C4-2B (cell line): ENCODE measurements at regions not wholly inside any gene's neighbourhood (a gene's known extent, or its start where the extent isn't known, plus 50 kb on each side); places are given as distances from the start of the nearest gene placed in this dataset.
"Not testable (repeated sequence)": the region's sequence is repeated elsewhere in the genome, so short reads cannot be mapped to it uniquely, and the experiment has no call there.

ENCODE experiments used
- H3K27ac ChIP-seq: fragments of 450-650 bp; 2 replicates; pipeline ENCODE4 v1.5.1; 2017
- ZFX ChIP-seq: fragments of 450-650 bp; IDR thresholded peaks from 2 replicates; pipeline ENCODE4 v1.6.1; 2017
- TF ChIP-seq, protein P1 (sequence below): fragments of 450-650 bp; conservative IDR thresholded peaks from 2 replicates; pipeline ENCODE4 v1.5.1; 2017; ENCODE audit warnings: mild to moderate bottlenecking

DNA sequence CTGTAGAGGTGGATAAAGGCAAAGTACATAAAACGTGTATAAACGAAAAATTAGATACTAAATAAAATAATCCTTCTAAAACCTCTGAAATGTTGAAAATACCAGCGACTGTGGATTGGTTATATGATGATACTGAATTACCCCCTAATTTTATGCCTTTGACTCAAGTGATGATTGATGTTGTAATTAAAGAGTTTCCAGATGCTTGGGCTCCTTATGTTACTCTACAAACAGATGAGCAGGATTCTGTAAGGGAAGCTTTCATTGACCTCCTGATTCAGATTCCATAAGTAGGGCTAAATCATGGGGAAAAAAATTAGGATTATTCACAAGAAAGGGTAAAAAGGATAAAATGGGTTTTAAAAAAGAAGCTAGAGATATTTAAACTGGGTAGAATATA, 418.2 kb upstream of the SLC39A10 start:
- TF ChIP-seq, protein P1, sequence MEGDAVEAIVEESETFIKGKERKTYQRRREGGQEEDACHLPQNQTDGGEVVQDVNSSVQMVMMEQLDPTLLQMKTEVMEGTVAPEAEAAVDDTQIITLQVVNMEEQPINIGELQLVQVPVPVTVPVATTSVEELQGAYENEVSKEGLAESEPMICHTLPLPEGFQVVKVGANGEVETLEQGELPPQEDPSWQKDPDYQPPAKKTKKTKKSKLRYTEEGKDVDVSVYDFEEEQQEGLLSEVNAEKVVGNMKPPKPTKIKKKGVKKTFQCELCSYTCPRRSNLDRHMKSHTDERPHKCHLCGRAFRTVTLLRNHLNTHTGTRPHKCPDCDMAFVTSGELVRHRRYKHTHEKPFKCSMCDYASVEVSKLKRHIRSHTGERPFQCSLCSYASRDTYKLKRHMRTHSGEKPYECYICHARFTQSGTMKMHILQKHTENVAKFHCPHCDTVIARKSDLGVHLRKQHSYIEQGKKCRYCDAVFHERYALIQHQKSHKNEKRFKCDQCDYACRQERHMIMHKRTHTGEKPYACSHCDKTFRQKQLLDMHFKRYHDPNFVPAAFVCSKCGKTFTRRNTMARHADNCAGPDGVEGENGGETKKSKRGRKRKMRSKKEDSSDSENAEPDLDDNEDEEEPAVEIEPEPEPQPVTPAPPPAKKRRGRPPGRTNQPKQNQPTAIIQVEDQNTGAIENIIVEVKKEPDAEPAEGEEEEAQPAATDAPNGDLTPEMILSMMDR, result no peak
- no peak for TF ChIP-seq ZFX
- H3K27ac ChIP-seq, result no peak overlapping the region

DNA sequence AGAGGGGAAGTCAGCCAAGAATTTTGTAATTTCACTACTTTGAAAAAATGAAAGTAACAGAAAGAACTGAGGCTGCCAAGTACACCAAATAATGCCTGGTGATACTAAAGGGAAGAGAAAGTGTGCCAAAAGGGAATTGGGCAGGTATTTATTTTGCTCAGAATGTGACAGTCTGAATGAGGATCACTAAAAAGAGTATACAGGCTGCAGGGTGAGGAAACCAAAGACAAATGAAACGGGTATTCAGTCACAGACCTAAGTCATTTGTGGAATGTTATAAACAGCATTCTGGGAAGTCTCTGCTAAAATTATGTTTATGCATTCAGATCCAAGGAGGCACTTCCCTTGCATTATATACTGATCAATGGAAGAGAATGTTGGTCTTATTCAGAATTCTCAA, 418.6 kb upstream of the SLC39A10 start:
- TF ChIP-seq ZFX, result no peak
- TF ChIP-seq, protein P1, result no peak

DNA sequence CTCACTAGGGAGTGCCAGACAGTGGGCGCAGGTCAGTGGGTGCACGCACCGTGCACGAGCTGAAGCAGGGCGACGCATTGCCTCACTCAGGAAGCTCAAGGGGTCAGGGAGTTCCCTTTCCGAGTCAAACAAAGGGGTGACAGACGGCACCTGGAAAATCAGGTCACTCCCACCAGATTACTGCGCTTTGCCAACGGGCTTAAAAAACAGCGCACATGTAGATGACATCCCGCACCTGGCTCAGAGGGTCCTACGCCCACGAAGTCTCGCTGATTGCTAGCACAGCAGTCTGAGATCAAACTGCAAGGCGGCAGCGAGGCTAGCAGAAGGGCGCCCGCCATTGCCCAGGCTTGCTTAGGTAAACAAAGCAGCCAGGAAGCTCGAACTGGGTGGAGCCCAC, 428.5 kb upstream of the SLC39A10 start:
- H3K27ac ChIP-seq, result not testable (repeated sequence)

More for the DNA sequence above, 418.6 kb upstream of the SLC39A10 start:
- H3K27ac ChIP-seq, result no peak overlapping the region

DNA sequence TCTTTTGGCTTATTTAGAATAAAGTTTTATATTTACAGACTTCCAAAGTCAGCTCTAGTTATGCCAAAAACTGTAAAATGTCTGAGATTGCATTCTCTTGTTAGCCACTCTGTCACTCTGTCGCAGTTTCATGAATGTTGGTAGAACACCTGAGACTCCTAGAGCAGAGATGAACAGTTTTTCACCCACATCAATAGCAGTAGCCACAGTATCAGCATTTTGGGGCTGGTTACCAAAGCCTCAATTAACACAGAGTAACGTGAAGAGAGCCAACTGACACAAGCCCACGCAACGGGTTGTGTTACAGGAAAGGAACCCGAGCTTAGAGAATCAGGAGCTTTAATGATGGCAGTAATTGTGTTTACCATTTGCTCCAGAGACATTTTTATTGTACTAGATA, 443.0 kb upstream of the SLC39A10 start:
- TF ChIP-seq, protein P1, result no peak
- no peak for TF ChIP-seq ZFX
- no peak overlapping the region for H3K27ac ChIP-seq

DNA sequence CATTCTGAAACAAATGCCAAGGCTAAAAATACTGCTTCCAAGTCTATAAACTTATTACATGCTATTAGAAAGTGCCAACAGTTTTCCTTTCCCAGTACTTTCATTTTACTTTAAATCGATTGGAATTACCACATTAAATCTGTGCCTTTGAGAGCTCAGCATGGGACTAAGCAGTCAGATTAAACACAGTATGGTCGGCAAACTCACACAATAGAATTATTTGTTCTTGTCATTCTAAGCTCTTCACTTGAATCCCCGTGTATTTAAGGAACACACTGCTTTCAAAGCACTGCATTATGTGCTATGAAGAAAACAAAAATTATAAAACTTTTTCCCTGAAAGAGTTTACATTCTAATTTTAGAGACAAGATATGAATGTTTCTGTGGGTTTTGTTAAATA, 444.4 kb upstream of the SLC39A10 start:
- no peak overlapping the region for H3K27ac ChIP-seq
- TF ChIP-seq ZFX, result no peak
- TF ChIP-seq, protein P1, result no peak

DNA sequence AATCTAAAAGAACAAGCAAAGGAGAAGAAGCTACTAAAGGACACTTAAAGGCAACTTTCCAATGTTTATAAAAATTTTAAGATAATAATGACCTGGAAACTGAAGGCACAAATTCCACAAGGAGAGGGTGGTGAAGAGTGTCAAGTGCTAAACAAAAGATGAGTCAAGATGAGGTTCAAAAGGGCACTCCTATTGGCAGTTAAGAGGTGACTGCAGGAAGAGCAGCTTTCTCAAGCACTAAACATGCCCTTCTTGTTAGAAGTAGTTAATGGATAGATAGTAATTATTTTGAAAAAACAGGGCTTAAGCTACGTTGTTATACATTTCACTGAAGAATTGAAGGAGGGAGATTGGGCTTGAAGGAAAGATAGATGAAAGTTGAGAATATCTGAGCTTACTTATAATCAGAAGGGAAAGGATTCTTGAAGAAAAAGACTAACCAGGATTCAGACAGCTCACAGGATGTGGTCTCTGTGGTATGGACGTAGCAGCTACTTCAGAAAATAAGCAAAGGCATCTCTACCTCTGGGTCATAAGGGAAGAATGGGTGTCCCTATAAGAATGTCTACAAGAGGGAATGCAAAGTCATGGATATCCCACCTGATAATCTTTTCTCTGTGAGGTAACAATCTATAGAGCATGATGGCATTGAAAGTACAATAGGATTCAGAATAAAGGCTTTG, 454.7 kb upstream of the SLC39A10 start:
- H3K27ac ChIP-seq, result no peak overlapping the region
- TF ChIP-seq, protein P1, result no peak
- no peak for TF ChIP-seq ZFX

DNA sequence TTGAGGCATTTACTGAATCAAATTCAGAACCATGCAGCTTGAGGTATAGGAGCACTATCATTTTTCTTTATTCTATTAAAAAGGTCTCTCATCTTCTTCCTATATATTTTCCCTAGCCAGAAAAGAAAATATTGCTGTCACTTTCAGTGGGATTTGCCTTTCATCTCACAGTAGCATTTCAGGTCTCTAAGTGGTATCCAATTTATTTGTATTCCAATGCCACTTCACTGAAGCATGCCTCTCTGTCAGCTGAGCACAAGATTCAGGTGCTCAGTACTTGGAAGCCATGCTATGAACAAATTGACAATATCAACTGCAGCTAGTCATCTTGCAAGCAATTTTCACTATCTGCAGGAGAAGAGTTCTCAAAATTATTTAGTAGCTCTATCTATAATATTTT, 457.2 kb upstream of the SLC39A10 start:
- H3K27ac ChIP-seq, result no peak overlapping the region
- TF ChIP-seq, protein P1, result no peak
- TF ChIP-seq ZFX, result no peak

DNA sequence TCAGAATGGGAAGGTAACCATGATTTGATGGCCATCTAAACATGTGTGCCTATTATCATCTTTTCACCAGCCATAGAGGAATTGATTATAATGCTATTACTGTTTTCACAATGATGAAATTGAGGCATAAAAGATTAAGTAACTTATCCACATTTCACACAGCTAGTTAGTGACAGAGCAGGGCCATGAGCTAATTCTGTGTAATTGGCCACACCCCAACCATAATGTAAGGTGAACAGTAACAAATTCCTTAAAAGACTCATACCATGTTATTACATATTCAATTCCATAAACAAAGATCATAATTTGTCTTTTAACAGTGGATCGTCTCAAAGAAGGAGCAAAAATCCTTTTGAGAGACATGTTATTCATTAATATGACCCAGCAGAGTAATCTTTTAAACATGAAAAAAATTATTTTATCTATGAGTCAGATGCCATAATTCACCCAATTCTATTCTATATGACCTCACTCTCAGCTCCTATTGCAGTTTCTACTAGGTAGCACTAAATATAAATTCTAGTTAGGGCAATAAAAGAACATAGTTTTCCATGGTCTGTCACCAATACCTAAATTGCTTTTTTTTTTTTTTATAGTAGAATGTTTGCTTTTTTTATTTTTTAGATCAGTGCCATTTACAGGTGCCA, 475.8 kb upstream of the SLC39A10 start:
- TF ChIP-seq, protein P1, result no peak
- TF ChIP-seq ZFX, result no peak
- no peak overlapping the region for H3K27ac ChIP-seq
